GM19455 (cell line): ENCODE measurements at regions not wholly inside any gene's neighbourhood (a gene's known extent, or its start where the extent isn't known, plus 50 kb on each side); places are given as distances from the start of the nearest gene placed in this dataset.
"Not testable (repeated sequence)": the region's sequence is repeated elsewhere in the genome, so short reads cannot be mapped to it uniquely, and the experiment has no call there.

Experiments
- ATAC-seq: cut with Tn5 transposase; IDR thresholded peaks from one replicate; pipeline ENCODE4 v1.9.1; 2021; ENCODE audit not compliant: unreplicated experiment

- ATAC-seq = no peak
These were observed 123.7 kb upstream of the KIF26B start for GRCh38 chr1:245031041-245031440.

- ATAC-seq = no peak
These were observed 128.5 kb upstream of the KIF26B start for GRCh38 chr1:245026247-245026646.

- no peak for ATAC-seq
These were observed 129.3 kb upstream of the KIF26B start for GRCh38 chr1:245025525-245025924.

GRCh38 chr1:245023222-245023621 lies 131.6 kb upstream of the KIF26B start:
- no peak for ATAC-seq

- no peak for ATAC-seq
These were observed 134.8 kb upstream of the KIF26B start for GRCh38 chr1:245019910-245020486.

GRCh38 chr1:245016700-245017099 lies 138.1 kb upstream of the KIF26B start:
- ATAC-seq = no peak

- ATAC-seq = no peak
These were observed 139.8 kb upstream of the KIF26B start for GRCh38 chr1:245015031-245015430.

GRCh38 chr1:245014247-245015029 lies 140.3 kb upstream of the KIF26B start:
- no peak for ATAC-seq

- ATAC-seq = no peak
These were observed 144.7 kb upstream of the KIF26B start for GRCh38 chr1:245010018-245010614.

GRCh38 chr1:245008761-245009160 lies 144.4 kb upstream of the HNRNPU start:
- ATAC-seq = no peak

GRCh38 chr1:245007852-245008251 lies 143.5 kb upstream of the HNRNPU start:
- ATAC-seq = no peak

- ATAC-seq = no peak
These were observed 138.9 kb upstream of the HNRNPU start for GRCh38 chr1:245003246-245003645.

- no peak for ATAC-seq
These were observed 136.9 kb upstream of the HNRNPU start for GRCh38 chr1:245001252-245001651.

GRCh38 chr1:245000872-245001188 lies 136.5 kb upstream of the HNRNPU start:
- ATAC-seq = no peak

GRCh38 chr1:244999644-245000043 lies 135.3 kb upstream of the HNRNPU start:
- ATAC-seq = not testable (repeated sequence)

GRCh38 chr1:244998717-244999346 lies 134.5 kb upstream of the HNRNPU start:
- no peak for ATAC-seq

- ATAC-seq = no peak
These were observed 131.5 kb upstream of the HNRNPU start for GRCh38 chr1:244995602-244996400.

- ATAC-seq = no peak
These were observed 128.5 kb upstream of the HNRNPU start for GRCh38 chr1:244992833-244993232.

- ATAC-seq = no peak
These were observed 125.5 kb upstream of the HNRNPU start for GRCh38 chr1:244989813-244990212.

- no peak for ATAC-seq
These were observed 124.2 kb upstream of the HNRNPU start for GRCh38 chr1:244988521-244988920.

- ATAC-seq = no peak
These were observed 116.3 kb upstream of the HNRNPU start for GRCh38 chr1:244980605-244981004.
